HG03520 (cell line): ENCODE measurements at regions not wholly inside any gene's neighbourhood (a gene's known extent, or its start where the extent isn't known, plus 50 kb on each side); places are given as distances from the start of the nearest gene placed in this dataset.
"Not testable (repeated sequence)": the region's sequence is repeated elsewhere in the genome, so short reads cannot be mapped to it uniquely, and the experiment has no call there.

ENCODE experiments used
- ATAC-seq: cut with Tn5 transposase; IDR thresholded peaks from one replicate; pipeline ENCODE4 v1.9.1; 2021; ENCODE audit warnings: mild to moderate bottlenecking, moderate library complexity; ENCODE audit not compliant: unreplicated experiment

- no peak for ATAC-seq
These were observed 59.8 kb upstream of the MAGI2 start for GRCh38 chr7:79513261-79513660.

GRCh38 chr7:79512261-79512660, 58.8 kb upstream of the MAGI2 start:
- no peak for ATAC-seq

- not testable (repeated sequence) for ATAC-seq
These were observed 57.6 kb upstream of the MAGI2 start for GRCh38 chr7:79511056-79511455.

- no peak for ATAC-seq
These were observed 53.7 kb upstream of the MAGI2 start for GRCh38 chr7:79507131-79507530.

DNA sequence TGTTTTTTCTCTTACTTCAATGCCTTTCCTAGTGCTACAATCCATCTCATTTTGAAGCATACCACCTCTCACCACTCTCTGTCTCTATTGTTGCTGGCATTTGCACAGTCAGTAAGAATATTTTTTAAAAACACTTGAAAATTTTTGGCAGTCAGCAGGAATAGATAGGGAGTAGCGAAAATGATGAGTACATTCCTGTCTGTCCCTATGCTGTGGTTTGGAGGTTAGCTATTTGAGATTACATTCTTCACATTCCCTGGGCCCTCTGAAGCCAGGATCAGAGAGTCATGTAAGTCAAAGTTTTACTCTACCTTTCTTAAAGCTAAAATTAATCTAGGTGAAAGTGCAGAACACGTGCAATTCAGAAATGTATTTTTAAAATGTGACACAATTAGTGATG, 53.0 kb upstream of the MAGI2 start:
- ATAC-seq, result no peak

- ATAC-seq, result no peak
These were observed 51.3 kb upstream of the MAGI2 start for GRCh38 chr7:79504607-79505389.
